ENCODE measurements at regions not wholly inside any gene's neighbourhood (a gene's known extent, or its start where the extent isn't known, plus 50 kb on each side); places are given as distances from the start of the nearest gene placed in this dataset.

- no peak overlapping the region for H3K4me3 ChIP-seq (ENCODE audit: control insufficient read depth, low read depth, low read length)
- no peak for DNase-seq (ENCODE audit: low read depth)
- TF ChIP-seq CTCF (IDR thresholded peaks at IDR 0.05; ENCODE audit: control insufficient read depth, insufficient read depth, low read depth, low read length, missing control alignments): no peak
Measured at GRCh38 chr3:178393146-178393545, 143.1 kb upstream of the KCNMB2 start.

- DNase-seq (ENCODE audit: low read depth): no peak
- no peak overlapping the region for H3K4me3 ChIP-seq (ENCODE audit: control insufficient read depth, low read depth, low read length)
- TF ChIP-seq CTCF (IDR thresholded peaks at IDR 0.05; ENCODE audit: control insufficient read depth, insufficient read depth, low read depth, low read length, missing control alignments): no peak
Measured at GRCh38 chr3:178393824-178394223, 142.4 kb upstream of the KCNMB2 start.

- H3K4me3 ChIP-seq (ENCODE audit: control insufficient read depth, low read depth, low read length): no peak overlapping the region
Measured at GRCh38 chr3:178396318-178396717, 139.9 kb upstream of the KCNMB2 start.

GRCh38 chr3:178397202-178397601, 139.0 kb upstream of the KCNMB2 start:
- no peak for TF ChIP-seq CTCF (IDR thresholded peaks at IDR 0.05; ENCODE audit: control insufficient read depth, insufficient read depth, low read depth, low read length, missing control alignments)
- DNase-seq (ENCODE audit: low read depth): no peak
- H3K4me3 ChIP-seq (ENCODE audit: control insufficient read depth, low read depth, low read length): no peak overlapping the region

More at GRCh38 chr3:178396318-178396717, 139.9 kb upstream of the KCNMB2 start:
- TF ChIP-seq CTCF (IDR thresholded peaks at IDR 0.05; ENCODE audit: control insufficient read depth, insufficient read depth, low read depth, low read length, missing control alignments): no peak
- DNase-seq (ENCODE audit: low read depth): no peak

- DNase-seq (ENCODE audit: low read depth): no peak
- no peak overlapping the region for H3K4me3 ChIP-seq (ENCODE audit: control insufficient read depth, low read depth, low read length)
- TF ChIP-seq CTCF (IDR thresholded peaks at IDR 0.05; ENCODE audit: control insufficient read depth, insufficient read depth, low read depth, low read length, missing control alignments): no peak
Measured at GRCh38 chr3:178397836-178398235, 138.4 kb upstream of the KCNMB2 start.

GRCh38 chr3:178404961-178405360, 131.3 kb upstream of the KCNMB2 start:
- H3K4me3 ChIP-seq (ENCODE audit: control insufficient read depth, low read depth, low read length): no peak overlapping the region
- DNase-seq (ENCODE audit: low read depth): no peak
- TF ChIP-seq CTCF (IDR thresholded peaks at IDR 0.05; ENCODE audit: control insufficient read depth, insufficient read depth, low read depth, low read length, missing control alignments): no peak

GRCh38 chr3:178405531-178405930, 130.7 kb upstream of the KCNMB2 start:
- DNase-seq (ENCODE audit: low read depth): no peak
- H3K4me3 ChIP-seq (ENCODE audit: control insufficient read depth, low read depth, low read length): no peak overlapping the region
- no peak for TF ChIP-seq CTCF (IDR thresholded peaks at IDR 0.05; ENCODE audit: control insufficient read depth, insufficient read depth, low read depth, low read length, missing control alignments)
